MM.1S (cell line): ENCODE measurements at regions not wholly inside any gene's neighbourhood (a gene's known extent, or its start where the extent isn't known, plus 50 kb on each side); places are given as distances from the start of the nearest gene placed in this dataset.

Source experiments
- DNase-seq: peaks from one replicate; pipeline ENCODE4 v3.0.0-alpha.2; 2015
- H2AFZ ChIP-seq: fragments of 300-600 bp; sonication (generic); 2 replicates; pipeline ENCODE4 v1.6.0; 2016; ENCODE audit warnings: antibody characterized with exemption, low read length
- H3F3A ChIP-seq: fragments of 300-600 bp; sonication (generic); 2 replicates; pipeline ENCODE4 v1.6.1; 2016; ENCODE audit warnings: mild to moderate bottlenecking, antibody characterized with exemption, low read length, moderate library complexity, mixed read lengths; ENCODE audit not compliant: insufficient read depth
- H3K27ac ChIP-seq: fragments of 300-600 bp; sonication (generic); 2 replicates; pipeline ENCODE4 v1.5.1; 2016; ENCODE audit warnings: mild to moderate bottlenecking, low read length
- H3K27me3 ChIP-seq: fragments of 300-600 bp; sonication (generic); replicated peaks from 2 replicates; pipeline ENCODE4 v1.6.0; 2016; ENCODE audit warnings: low read length; ENCODE audit not compliant: insufficient read depth
- H3K36me3 ChIP-seq: fragments of 300-600 bp; sonication (generic); replicated peaks from 2 replicates; pipeline ENCODE4 v1.6.1; 2016; ENCODE audit warnings: mild to moderate bottlenecking, low read length, mixed read lengths; ENCODE audit not compliant: insufficient read depth
- H3K4me1 ChIP-seq: fragments of 300-600 bp; sonication (generic); 2 replicates; pipeline ENCODE4 v1.6.1; 2016; ENCODE audit warnings: low read length, mixed read lengths
- H3K4me2 ChIP-seq: fragments of 300-600 bp; sonication (generic); 2 replicates; pipeline ENCODE4 v1.6.0; 2016; ENCODE audit warnings: low read depth, low read length
- H3K4me3 ChIP-seq: fragments of 300-600 bp; sonication (generic); 2 replicates; pipeline ENCODE4 v1.5.1; 2016; ENCODE audit warnings: low read length, mixed read lengths
- H3K79me2 ChIP-seq: fragments of 300-600 bp; sonication (generic); 2 replicates; pipeline ENCODE4 v1.6.1; 2016; ENCODE audit warnings: mixed run types, low read length, mixed read lengths
- H3K9ac ChIP-seq: fragments of 300-600 bp; sonication (generic); 2 replicates; pipeline ENCODE4 v1.6.1; 2016; ENCODE audit warnings: low read length, mixed read lengths
- H3K9me2 ChIP-seq: fragments of 300-600 bp; sonication (generic); replicated peaks from 2 replicates; pipeline ENCODE4 v1.6.1; 2016; ENCODE audit warnings: mild to moderate bottlenecking, low read length, mixed read lengths; ENCODE audit not compliant: insufficient read depth
- H3K9me3 ChIP-seq: fragments of 300-600 bp; sonication (generic); replicated peaks from 2 replicates; pipeline ENCODE4 v1.6.1; 2016; ENCODE audit warnings: mild to moderate bottlenecking, low read length, mixed read lengths; ENCODE audit not compliant: insufficient read depth
- H4K20me1 ChIP-seq: fragments of 300-600 bp; sonication (generic); 2 replicates; pipeline ENCODE4 v1.6.1; 2016; ENCODE audit warnings: mild to moderate bottlenecking, low read length, moderate library complexity, mixed read lengths; ENCODE audit not compliant: insufficient read depth
- EZH2 ChIP-seq: fragments of 300-600 bp; sonication (generic); optimal IDR thresholded peaks from 2 replicates; pipeline ENCODE3; 2017; ENCODE audit warnings: low read depth, mild to moderate bottlenecking, antibody characterized with exemption, low read length, mixed read lengths
- EZH2phosphoT487 ChIP-seq: fragments of 300-600 bp; sonication (generic); IDR thresholded peaks from 2 replicates; pipeline ENCODE4 v1.6.1; 2018; ENCODE audit warnings: antibody characterized with exemption, low read length
- TF ChIP-seq, protein P1 (sequence below): fragments of 300-600 bp; sonication (generic); IDR thresholded peaks from 2 replicates; pipeline ENCODE4 v1.5.1; 2016; ENCODE audit warnings: antibody characterized with exemption, low read length, mixed read lengths

DNA sequence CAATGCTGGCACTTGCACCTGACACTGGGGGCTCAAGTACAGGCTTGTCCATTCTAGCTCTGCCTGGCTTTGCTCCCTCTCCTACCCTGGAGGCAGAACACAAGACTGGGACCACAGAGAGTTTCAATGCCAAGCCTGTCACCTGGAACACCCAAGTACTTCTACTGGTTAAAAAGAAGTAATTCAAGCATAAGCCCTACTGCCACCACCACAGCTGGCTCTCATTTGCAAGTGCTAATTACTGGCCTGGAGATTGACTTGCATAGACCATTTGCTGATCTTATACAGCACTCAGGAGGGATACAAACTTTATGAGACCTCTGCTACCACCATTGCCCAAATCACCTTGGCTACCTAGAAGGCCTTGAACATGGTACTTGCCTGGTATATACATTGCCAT lies 1550.9 kb downstream of the C4orf33 start:
- no peak overlapping the region for H3K27ac ChIP-seq
- TF ChIP-seq, protein P1, sequence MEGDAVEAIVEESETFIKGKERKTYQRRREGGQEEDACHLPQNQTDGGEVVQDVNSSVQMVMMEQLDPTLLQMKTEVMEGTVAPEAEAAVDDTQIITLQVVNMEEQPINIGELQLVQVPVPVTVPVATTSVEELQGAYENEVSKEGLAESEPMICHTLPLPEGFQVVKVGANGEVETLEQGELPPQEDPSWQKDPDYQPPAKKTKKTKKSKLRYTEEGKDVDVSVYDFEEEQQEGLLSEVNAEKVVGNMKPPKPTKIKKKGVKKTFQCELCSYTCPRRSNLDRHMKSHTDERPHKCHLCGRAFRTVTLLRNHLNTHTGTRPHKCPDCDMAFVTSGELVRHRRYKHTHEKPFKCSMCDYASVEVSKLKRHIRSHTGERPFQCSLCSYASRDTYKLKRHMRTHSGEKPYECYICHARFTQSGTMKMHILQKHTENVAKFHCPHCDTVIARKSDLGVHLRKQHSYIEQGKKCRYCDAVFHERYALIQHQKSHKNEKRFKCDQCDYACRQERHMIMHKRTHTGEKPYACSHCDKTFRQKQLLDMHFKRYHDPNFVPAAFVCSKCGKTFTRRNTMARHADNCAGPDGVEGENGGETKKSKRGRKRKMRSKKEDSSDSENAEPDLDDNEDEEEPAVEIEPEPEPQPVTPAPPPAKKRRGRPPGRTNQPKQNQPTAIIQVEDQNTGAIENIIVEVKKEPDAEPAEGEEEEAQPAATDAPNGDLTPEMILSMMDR: no peak
- TF ChIP-seq EZH2phosphoT487 (no peak), EZH2 (no peak)
- no peak overlapping the region for H3K4me2 ChIP-seq
- no peak overlapping the region for H3K9ac ChIP-seq
- H3K9me2 ChIP-seq: no peaks in the 10 kb centered on the region
- peaks cover 11% of the 10 kb centered on the region for H3K4me1 ChIP-seq
- no peak for DNase-seq
- no peak overlapping the region for H2AFZ ChIP-seq
- no peaks in the 10 kb centered on the region for H3K79me2 ChIP-seq
- no peaks in the 10 kb centered on the region for H3F3A ChIP-seq
- no peaks in the 10 kb centered on the region for H3K36me3 ChIP-seq
- no peaks in the 10 kb centered on the region for H3K27me3 ChIP-seq
- H3K9me3 ChIP-seq: no peaks in the 10 kb centered on the region
- no peak overlapping the region for H3K4me3 ChIP-seq
- H4K20me1 ChIP-seq: no peaks in the 10 kb centered on the region

DNA sequence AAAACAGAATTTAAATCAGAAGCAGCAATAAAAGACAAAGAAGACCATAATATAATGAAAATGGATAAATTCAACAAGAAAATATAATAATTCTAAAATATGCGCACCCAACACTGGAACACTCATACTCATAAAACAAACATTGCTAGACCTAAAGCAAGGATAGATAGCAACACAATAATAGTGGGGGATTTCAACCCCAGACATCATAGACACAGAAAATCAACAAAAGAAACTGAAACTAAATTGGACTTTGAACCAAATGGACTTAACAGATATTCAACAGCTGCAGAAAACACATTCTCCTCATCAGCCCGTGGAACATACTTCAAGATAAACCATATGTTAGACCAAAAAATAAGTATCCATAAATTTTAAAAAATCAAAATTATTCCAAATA lies 1552.6 kb downstream of the C4orf33 start:
- TF ChIP-seq EZH2 (no peak), EZH2phosphoT487 (no peak)
- TF ChIP-seq, protein P1: no peak

DNA sequence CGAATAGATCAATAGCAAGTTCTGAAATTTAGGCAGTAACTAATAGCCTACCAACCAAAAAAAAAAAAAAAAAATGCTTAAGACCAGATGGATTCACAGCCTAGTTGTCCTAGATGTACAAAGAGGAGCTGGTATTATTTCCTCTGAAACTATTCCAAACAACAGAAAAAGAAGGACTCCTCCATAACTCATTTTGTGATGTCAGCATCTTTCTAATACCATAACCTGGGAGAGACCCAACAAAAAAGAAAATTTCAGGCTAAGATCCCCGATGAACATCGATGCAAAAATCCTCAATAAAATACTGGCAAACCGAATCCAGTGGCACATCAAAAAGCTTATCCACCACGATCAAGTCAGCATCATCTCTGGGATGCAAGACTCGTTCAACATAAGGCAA lies 1557.9 kb downstream of the C4orf33 start:
- no peaks in the 10 kb centered on the region for H3F3A ChIP-seq
- H4K20me1 ChIP-seq: no peaks in the 10 kb centered on the region
- H3K4me2 ChIP-seq: no peak overlapping the region
- no peak overlapping the region for H3K4me3 ChIP-seq
- no peaks in the 10 kb centered on the region for H3K27me3 ChIP-seq
- no peak overlapping the region for H3K9ac ChIP-seq
- H3K79me2 ChIP-seq: no peaks in the 10 kb centered on the region
- H3K4me1 ChIP-seq: 0 out of 2 replicates have a peak, but pooled peaks cover 4% of the 10 kb centered on the region
- H2AFZ ChIP-seq: no peak overlapping the region
- H3K36me3 ChIP-seq: no peaks in the 10 kb centered on the region
- no peak overlapping the region for H3K27ac ChIP-seq
- DNase-seq: no peak
- TF ChIP-seq EZH2 (no peak), EZH2phosphoT487 (no peak)
- TF ChIP-seq, protein P1: no peak
- H3K9me3 ChIP-seq: no peaks in the 10 kb centered on the region
- H3K9me2 ChIP-seq: no peaks in the 10 kb centered on the region

More for the DNA sequence above, 1552.6 kb downstream of the C4orf33 start:
- Histone ChIP-seq H3K4me2 (peak overlapping the region; percentile 47), H3K9me2 (no peaks in the 10 kb centered on the region), H3K36me3 (no peaks in the 10 kb centered on the region), H3K9ac (no peak overlapping the region; the same call in 1 of the 2 replicates), H3K27ac (no peak overlapping the region), H3K27me3 (no peaks in the 10 kb centered on the region), H4K20me1 (no peaks in the 10 kb centered on the region), H3F3A (no peaks in the 10 kb centered on the region), H3K9me3 (no peaks in the 10 kb centered on the region), H2AFZ (peak overlapping the region; percentile 39; the same call in 1 of the 2 replicates), H3K4me1 (peaks cover 11% of the 10 kb centered on the region), H3K79me2 (no peaks in the 10 kb centered on the region), H3K4me3 (peak overlapping the region; percentile 45)
- peak; percentile 64 for DNase-seq
